ENCODE measurements at regions not wholly inside any gene's neighbourhood (a gene's known extent, or its start where the extent isn't known, plus 50 kb on each side); places are given as distances from the start of the nearest gene placed in this dataset.
"Not testable (repeated sequence)": the region's sequence is repeated elsewhere in the genome, so short reads cannot be mapped to it uniquely, and the experiment has no call there.

DNA sequence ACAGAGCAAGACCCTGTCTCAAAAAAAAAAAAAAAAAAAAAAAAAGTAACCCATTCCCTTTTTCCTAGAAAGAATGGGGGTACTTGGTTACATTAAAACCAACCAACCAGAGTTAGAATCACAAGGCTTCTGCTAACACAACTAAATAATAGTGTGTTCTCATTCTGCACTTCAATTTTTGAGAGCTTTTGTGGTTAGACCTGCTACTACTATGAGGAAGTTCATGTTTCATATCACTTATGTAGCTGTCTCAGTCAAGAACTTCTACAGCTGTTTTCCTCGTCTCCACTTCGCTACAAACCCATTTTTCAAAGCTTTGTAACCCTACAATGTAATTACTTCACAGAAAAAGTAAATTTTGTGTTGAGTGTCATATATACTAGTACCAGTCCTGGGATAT, 58.3 kb downstream of the PDHA2 start:
- no peak for DNase-seq

DNA sequence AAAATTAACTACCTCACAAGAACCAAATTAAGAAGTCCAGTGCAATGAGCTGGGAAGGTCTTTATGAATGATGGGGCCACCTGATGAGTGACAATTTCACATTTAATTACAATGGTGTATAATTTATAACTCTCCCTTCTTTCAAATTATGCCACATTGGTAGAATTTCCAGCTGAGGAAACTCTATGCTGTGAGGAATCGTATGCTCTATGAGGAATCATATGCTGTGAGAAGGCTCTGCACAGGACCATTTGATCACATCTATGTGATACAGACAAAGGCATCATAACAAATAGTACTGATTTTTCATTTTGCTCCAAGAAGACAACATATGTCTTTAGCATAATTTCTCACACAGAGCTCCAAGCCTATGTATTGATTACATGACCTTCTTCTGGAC, 69.3 kb downstream of the PDHA2 start:
- DNase-seq: no peak

DNA sequence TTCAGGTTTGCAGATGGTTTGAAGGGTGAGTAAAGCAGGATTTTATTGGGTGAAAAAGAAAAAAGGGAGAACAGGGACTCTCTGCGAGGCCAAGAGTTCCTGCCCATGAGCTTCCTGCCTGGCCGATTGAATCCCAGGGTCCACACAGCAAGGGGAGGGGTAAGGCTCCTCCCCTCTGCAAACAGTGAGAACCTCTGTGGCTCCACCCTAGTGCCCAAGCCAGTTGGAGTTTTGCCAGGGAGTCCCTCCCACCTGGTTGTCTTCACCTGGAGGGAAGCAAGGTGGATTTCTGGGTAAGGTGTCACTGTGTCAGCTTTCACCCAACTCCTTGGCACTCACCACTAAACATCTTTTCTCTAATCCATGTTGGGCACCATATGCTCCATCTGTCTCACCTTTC, 70.9 kb downstream of the PDHA2 start:
- no peak for DNase-seq

DNA sequence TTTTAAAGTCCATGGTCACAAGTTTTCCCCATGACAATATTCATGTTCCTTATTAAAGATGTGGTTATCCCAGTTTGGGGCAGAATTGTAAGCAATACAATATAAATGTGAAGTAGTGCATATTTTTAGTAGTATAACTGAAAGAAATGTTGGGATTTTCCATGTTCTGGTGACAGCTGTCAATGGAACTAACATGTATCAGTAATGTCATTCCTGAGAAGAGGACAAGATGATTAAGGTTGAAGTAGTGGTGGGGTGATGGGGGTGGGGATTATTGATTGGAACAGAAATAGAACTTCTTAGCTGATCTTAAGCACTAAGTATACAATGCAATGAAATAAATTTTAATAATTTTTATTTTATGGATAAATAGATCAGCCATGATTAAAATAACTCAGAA, 81.6 kb downstream of the PDHA2 start:
- DNase-seq: no peak

DNA sequence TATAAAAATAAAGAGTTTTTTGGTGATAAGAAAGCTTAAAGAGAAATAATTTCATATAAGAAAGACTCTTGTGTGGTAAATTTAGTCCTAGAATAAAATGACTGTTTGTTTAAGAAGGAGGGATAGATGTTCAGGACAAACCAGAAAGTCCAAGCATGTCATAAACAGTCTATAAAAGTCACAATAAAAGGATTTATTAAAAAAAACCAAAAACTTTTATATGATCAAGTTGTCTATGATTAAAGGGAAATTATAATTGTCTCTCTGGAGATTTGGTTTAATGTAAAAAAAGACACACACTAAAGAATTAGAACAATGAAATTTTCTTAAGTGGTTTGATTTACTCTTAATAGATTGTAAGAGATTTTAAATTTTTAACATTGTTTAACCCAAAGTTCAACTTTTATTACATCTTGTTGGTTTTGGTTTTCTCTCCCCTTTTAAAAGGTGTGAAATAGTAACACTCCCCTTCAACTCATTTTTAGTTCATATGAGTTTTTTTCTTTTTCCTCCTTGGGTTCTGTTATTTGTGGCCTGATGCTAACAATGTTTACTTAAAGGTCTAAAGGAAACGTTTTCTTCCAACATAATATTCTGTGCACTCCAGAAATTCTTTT, 89.7 kb downstream of the PDHA2 start:
- DNase-seq: no peak

DNA sequence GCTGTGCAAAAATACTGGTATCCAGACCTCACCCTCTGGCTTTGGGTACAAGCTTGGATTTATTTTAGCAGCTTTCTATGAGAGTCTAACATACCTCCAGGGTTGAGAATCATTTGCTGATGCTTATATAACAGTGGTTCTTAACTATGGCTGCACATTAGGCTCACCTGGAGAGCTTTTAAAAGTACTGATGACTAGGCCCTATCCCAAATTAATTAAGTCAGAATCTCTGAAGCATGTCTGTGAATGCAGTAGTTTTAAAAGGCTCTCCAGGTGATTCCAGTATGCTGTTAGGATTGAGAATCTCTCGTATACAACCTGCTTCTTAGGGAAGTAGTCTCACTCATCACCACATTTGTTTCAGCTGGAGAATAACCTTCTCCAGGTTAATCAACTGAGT, 99.2 kb downstream of the PDHA2 start:
- DNase-seq: no peak

DNA sequence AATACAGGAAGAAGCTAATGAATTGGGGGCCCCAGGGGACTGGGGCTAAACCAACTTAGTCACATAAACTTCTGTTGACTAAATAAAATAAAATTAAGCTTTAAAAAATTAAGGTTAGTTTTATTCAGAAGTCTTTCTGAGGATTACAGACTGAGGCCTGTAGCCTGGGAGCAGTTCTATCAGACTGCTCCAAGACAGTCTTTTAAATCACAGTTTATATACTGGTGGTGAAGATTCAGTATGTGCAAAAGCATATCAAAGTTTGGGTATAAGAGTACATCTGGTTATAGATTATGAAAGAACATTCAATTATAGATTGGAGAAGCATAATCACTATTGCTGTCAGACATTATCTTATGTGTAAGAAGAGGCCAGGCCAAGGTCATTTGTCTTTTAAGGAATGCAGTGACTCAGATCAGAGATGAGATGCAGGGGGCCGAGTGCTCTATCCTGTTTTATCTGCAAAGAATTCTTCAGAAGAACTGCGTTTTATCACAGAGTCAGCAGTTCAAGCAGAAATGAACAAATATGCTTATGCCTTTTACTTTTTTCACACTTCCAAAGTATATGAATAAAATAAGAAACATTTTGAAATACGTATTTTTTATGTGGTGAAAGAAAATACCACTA, 109.4 kb downstream of the PDHA2 start:
- DNase-seq: no peak

DNA sequence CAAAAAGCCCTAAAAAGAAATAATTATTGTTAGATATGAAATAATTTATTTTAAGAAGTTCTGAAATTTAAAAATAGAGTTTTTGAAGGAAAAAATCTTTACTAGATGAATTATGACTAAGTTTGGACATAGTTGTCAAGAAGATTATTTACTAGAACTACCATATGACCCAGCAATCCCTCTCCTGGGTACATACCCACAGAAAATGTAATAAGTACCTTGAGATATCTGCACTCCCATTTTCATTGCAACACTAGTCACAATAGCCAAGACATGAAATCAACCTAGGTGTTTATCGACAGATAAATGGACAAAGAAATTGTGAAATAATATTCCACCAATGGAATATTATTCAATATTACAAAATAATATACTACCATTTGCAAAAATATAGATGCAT, 109.9 kb downstream of the PDHA2 start:
- DNase-seq: no peak

DNA sequence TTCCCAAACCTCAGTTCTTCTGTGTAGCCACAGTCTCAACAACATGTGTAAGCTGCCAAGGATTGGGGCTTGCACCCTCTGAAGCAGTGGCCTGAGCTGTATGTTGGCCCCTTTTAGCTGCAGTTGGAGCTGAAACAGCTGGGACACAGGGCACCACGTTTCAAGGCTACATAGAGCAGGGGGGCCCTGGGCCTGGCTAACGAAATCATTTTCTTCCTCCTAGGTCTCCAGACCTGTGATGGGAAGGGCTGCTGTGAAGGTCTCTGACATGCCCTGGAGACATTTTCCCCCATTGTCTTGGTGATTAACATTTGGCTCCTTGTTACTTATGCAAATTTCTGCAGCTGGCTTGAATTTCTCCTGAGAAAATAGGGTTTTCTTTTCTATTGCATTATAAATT, 112.6 kb downstream of the PDHA2 start:
- not testable (repeated sequence) for DNase-seq

DNA sequence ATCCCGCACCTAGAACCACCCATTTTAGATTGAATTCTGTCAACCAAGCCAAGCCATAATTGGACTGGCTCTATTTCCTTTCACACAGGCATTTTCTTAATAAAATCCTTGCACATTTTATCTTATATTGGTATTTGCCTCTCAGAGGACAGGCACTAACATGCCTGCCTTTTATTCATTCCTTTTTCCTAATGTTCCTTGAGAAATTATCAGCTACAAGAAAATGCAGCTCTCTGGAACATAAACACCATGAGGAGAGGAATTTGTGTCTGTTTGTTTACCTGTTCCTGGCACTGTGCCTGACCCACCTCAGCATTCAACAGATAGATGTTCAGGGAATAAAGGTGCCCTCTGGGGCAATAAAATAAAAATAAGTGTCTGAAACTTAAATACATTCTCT, 116.2 kb downstream of the PDHA2 start:
- no peak for DNase-seq

DNA sequence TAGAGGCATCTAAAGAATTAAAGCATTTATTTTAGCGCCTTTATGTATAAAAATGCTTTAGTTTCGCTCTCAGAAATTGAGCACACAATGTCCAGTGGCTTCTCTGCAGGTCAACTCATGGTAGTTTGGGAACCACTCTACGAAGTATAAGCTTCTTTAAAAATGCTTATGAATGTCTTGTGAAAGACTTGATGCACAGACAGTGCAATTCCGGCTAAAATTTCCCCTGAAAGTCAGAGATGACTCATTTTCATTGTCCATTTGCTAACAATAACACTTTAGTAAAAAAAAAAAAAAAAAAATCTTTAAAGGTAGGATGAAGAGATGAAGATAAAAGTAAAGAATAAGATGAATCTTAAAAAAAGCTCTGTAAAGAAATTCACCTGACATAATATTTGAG, 117.2 kb downstream of the PDHA2 start:
- DNase-seq: no peak

DNA sequence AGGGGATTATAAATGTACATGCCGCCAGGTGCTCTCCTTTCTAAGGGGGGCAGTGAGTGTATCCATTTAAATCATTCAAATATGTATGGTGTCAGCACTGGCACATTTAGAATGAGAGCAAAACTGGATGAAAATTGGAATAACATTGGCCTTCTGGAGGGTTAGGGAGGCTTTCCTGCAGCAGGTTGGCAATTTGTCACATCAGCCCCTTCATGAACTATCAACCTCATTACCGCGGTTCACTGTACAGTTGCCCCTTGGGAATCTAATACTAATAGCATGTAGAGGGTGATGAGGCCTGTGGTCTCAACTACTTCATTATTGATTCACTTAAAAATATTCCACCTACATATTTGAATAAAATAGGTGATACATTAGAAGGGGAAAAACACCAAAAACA, 117.9 kb downstream of the PDHA2 start:
- no peak for DNase-seq

DNA sequence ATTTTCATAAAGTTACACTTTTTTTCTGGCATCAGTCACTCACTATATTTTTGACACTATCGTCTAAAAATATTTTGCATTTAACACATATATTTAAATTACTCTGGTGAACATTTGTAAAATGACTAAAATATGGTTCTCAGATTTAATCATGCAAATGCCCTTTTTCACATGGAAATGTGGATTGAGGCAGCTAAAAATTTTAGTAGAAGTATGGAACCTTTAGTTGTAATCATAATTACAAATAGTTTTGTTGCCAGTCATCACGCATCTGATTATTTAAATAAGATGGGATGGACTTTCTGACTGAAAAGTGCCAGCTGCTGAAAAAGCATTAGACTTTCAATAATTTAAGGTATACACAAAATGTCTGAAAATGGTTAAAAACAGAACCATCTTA, 119.3 kb downstream of the PDHA2 start:
- DNase-seq: no peak

DNA sequence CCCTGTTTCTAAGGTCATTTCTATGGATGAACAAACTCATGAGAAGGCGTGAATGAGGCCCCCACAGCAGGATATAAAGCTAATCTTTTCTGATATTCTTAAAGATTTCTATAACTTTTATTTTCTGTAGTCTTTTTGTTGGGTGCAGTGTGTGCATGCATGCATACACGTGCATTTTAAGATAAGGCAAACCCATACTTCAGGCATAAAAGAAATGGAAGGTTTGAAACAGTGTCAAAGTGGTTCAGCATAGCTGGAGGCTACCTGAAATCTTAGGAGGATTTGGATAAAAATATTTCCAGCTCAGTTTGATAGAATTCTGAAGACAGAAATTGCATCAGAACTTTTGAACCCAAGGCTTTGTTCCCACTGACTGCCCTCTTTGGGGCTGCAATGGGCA, 119.7 kb downstream of the PDHA2 start:
- DNase-seq: no peak

DNA sequence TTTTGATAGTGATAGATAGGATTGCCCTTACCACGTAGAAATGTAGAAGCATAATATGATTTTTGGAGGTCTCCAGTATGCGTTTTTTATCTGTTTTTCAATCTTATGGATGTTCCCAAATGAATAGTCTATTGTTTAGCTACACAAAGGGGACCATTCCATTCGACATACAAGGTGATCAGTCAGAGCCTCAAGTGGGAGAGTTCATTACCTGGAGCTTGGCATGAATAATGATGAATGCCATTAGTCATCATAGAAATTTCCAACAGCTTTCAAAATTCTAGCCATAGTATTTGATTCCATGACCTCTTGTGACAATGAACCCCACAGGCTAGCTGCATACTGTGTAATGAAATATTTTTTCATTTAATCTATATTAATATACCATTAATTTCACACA, 123.6 kb downstream of the PDHA2 start:
- no peak for DNase-seq

DNA sequence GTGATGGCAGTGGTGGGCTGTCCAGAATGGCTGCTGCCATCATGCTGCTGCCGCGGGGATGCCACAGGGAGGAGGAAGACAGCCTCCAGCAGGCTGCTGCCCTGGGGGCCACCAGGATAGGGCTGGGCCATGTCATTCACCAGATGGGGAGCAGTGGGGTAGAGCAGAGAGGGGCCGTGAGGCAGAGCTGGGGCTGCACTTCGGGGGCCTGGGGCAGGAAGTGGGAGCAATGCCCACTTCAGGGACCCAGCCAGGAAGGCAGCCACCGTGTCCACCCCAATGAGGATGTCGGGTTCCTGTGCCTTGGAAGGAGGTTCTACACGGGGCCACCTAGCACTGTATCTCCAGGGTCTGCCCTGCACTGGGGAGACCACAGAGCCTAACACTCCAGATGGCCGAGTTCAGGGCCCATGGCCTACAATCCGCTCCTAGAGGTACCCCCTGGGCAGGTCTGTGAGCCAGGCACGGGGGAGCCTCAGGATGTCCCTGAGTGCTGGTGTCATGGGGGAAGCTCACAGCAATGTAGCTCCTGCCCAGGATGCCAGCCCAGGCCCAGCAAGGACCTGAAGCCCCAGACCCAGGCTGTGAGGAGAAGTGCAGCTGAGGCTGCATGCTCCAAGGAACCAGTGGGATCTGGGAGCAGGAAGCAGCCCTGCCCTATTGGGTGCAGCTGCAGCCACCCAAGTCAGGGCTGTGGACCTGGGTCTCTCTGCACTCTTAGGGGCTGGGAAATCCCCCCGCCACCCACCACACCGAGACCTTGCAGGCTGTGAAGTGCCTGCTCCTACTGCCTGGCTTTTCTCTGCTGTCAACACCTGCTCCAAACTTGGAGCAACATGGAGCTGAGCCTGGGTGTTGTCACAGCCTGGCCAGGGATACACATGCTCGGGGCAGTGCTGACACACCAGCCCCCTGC, 140.3 kb downstream of the PDHA2 start:
- DNase-seq: no peak

DNA sequence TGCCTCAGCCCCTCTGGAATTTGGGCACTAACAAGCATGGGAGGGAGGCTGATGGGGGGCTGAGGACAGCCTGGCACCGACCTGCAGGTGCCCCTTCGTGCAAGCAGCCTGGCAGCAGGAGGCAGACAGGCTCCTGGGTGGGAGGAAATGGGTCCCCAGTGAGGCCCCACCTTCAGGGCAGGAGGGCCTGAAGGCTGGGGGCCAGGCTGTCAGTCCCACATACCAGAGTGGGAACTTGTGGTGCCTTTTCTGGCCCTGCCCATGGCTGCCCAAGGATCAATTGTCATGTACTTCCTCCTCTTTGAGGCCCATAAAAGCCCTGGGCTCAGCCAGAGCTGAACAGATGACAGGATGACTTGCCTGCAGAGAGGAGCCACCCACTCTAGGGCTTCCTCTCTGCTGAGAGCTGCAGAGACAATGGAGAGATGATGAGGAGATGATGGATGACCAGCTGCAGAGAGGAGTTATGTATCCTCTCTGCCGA, 141.0 kb downstream of the PDHA2 start:
- no peak for DNase-seq

DNA sequence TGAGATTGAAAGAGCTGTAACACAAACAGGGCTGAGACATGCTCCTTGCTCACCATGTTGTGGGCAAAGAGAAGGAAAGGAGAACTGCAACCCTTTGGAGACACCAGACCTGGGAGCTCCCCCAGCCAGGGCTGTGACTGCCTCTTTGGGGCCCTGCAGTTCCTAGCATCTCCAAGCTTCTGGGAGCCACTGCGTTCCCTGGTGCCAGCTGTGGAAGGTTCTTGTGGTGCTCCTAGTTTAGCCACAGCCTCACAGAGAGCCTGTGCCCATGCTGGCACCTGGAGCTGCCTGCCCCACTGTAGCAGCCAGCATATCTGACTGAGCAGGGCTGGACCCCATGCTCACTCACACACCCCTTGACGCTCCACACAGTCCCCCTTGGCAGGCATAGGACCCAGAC, 141.7 kb downstream of the PDHA2 start:
- DNase-seq: no peak

DNA sequence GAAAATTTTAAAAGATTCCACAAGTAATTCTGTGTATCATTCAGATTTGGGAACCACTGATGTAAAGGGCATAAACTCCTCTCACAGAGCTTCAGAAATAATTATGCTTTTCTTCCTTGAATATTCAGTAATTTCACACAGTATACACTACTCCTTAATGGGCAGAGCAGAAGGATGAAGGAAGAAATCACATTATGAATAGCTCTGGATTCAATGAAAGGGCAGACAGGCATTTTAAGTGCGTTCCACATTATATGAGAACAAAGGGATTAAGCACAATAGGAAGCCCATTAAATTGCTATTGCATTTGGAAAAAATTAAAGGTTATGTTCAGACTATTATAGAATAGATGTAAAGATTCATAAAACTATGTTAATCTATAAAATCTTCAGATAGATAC, 142.6 kb downstream of the PDHA2 start:
- no peak for DNase-seq

DNA sequence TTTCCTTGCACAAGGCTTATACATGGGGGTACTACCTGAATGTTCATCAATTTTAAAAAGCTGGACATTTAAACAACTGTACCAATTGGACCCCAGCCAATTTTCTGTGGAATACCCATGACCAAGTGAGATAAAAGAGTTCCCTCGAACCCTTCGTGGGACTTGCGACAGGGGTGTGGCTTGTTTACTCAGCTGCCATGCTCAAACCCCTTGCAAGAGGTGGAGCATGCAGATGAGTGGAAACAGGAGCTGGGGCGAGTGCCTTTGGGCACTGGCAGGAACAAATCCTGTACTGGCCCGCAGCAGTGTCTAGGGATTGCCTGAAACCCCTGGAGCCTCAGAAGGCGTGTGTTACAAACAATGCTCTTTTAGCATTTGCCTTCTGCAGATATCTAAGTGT, 144.2 kb downstream of the PDHA2 start:
- no peak for DNase-seq

DNA sequence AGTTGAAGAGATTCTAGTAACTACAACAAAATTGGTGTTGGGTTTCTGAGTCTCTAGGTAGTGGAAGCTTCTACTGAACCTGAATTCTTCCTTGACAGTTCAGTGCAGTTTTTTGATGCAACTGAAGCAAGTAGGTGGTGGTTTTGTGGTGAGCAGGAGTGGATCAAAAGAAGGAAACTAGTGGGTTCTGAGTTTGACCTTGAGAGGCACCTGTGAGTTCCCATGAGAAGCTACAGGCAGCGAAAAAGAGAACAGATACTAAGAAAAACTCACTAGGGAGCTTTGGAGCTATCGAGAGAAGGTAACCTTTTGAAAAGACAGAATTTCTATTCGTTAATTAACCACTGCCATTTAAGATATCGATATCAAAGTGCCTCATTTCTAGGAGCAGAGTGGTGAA, 145.2 kb downstream of the PDHA2 start:
- DNase-seq: no peak

DNA sequence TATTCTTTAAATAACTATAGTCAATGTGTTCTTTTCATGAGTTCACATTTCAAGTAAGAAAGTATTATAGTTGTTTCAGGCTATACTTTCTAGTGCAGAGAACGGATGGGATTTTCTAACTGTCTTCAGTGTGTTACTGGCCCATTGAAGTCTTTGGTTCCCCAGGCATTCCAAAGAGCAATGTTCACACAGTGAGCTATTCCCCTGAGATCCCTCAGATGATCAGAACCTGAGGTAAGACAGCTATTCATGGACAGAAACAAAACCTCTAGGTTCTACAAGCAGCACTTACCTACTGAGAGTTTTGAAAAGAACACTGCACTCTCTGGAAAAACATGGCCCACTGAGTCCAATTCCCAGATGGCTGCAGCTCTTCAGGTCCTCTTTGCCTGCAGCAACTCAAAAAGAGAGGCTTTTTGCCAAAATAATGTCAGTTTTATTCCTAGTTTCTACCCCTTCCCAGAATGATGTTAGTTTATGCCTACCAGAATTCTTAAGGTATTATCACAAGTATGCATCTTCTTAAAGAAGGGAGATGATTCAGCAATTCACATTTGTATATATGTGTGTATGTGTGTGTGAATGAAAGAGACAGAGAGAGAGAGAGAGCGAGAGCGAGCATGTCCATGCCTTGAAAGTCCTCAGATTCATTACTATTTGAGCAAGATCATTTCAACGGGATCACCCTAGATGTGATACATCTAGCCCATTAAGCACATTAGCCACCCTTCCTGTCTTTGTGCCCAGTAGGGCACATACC, 146.1 kb downstream of the PDHA2 start:
- no peak for DNase-seq

DNA sequence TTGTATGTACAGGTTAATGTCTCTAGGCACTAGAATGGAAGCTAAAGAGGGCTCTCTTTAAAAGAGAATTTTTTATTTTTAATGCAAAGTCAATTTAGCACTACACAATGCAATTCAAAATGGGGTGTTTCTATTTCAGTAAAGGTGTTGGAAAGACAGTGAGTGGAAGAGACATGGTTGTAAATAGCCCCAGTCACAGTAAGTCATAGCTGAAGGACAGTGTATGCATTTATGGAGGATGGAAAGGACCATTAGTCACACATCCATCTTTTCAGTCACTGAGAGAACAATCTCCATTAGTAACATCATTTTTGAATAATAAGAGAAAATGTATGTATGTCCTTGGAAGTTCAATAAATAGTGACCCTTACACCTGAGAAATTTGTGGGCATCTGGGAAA, 148.0 kb downstream of the PDHA2 start:
- no peak for DNase-seq
